ENCODE measurements at regions not wholly inside any gene's neighbourhood (a gene's known extent, or its start where the extent isn't known, plus 50 kb on each side); places are given as distances from the start of the nearest gene placed in this dataset.

DNA sequence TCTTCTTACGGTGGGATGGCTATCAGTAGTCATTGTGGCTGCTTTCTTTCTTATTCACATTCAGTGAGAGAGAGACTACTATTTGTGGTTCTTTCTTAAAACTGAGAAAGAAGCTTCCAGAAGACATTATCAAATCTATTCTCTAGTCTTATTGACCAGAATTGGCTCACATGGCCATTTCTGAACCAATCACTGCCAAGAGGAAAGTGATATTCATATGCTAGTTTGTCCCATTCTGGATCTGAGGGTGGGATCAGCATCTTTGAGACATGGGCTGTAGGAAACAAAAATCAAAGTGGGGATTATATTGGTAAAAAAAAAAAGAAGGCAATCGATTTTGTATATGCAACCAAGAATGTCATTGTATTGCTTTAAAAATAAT, 106.4 kb upstream of the RASGRP1 start:
- TF ChIP-seq, protein P1, sequence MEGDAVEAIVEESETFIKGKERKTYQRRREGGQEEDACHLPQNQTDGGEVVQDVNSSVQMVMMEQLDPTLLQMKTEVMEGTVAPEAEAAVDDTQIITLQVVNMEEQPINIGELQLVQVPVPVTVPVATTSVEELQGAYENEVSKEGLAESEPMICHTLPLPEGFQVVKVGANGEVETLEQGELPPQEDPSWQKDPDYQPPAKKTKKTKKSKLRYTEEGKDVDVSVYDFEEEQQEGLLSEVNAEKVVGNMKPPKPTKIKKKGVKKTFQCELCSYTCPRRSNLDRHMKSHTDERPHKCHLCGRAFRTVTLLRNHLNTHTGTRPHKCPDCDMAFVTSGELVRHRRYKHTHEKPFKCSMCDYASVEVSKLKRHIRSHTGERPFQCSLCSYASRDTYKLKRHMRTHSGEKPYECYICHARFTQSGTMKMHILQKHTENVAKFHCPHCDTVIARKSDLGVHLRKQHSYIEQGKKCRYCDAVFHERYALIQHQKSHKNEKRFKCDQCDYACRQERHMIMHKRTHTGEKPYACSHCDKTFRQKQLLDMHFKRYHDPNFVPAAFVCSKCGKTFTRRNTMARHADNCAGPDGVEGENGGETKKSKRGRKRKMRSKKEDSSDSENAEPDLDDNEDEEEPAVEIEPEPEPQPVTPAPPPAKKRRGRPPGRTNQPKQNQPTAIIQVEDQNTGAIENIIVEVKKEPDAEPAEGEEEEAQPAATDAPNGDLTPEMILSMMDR (IDR thresholded peaks at IDR 0.05; ENCODE audit: control extremely low read depth, extremely low read depth, low read depth, missing control alignments) = no peak
- ChIA-PET CTCF (interaction anchor here (0.8 to 9.7 kb wide), 7 partner anchors 9 to 107 kb away, joined by 3 to 122 read pairs (median 32); partner anchors contain the start of gene RASGRP1), POLR2A (interaction anchor here (1.0 kb wide), 1 partner anchor 47 kb away, joined by 4 read pairs; no protein-coding TSS in a partner anchor)
- DNase-seq (ENCODE audit: extremely low spot score) = no peak

DNA sequence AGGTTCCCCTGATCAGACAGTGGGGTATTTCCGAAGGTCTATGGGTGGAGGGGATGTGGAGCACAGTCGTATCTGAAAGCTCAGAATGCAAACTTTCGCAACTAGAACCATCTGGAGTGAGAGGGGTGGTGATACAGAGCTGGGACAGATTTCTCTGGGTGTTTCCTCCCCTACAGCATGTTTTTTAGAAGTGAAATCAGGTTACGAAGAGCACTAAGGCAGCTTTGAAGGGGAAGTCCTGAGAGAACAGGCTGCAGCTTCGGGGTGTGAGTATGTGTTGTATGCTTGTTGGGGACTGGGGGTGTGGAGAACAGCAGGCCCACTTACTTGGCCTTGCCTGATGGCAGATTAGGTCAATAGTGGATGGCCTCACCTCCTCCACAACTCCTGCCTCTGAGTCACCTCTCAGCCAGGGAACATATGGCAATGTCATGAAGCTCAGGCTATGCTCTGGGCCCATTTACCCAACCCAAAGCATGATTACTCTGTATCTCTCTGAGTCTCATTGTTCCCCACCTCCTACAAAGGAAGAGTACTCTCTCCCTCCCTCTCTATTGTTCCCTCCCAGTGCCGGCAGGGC, 107.2 kb upstream of the RASGRP1 start:
- CTCF ChIA-PET = interaction anchor here (0.8 to 9.7 kb wide), 11 partner anchors 9 to 231 kb away, joined by 3 to 122 read pairs (median 5); partner anchors contain the start of gene RASGRP1
- POLR2A ChIA-PET = interaction anchor here (0.9 to 1.6 kb wide), 2 partner anchors 108 to 112 kb away, joined by 3 to 5 read pairs; partner anchors contain the start of gene RASGRP1
- TF ChIP-seq, protein P1 (IDR thresholded peaks at IDR 0.05; ENCODE audit: control extremely low read depth, extremely low read depth, low read depth, missing control alignments) = peak; percentile 0
- no peak for DNase-seq (ENCODE audit: extremely low spot score)

DNA sequence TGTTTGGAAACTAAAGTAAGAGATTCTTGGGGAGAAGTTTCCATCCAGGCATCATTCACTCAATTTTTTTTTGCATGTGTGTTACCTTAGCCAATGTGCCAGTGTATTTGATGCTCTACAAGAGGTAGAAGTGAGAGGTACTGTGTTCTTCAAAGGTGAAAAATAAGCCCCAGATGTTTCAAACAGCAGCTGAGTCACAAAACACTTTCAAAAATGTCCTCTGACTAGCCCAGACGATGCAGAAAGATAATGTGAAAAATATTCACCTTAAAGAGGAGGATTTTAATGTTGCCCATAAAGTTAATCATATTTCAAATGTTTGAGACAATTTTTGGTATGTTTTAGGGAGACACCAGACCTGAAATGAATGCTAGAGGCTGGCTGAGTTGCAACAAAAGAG, 107.7 kb upstream of the RASGRP1 start:
- no peak for DNase-seq (ENCODE audit: extremely low spot score)
- TF ChIP-seq, protein P1 (IDR thresholded peaks at IDR 0.05; ENCODE audit: control extremely low read depth, extremely low read depth, low read depth, missing control alignments) = no peak
- ChIA-PET CTCF (interaction anchor here (0.9 to 9.7 kb wide), 12 partner anchors 11 to 232 kb away, joined by 3 to 122 read pairs (median 6); partner anchors contain the start of gene RASGRP1), POLR2A (interaction anchor here (0.9 to 1.6 kb wide), 2 partner anchors 108 to 112 kb away, joined by 3 to 5 read pairs; partner anchors contain the start of gene RASGRP1)

DNA sequence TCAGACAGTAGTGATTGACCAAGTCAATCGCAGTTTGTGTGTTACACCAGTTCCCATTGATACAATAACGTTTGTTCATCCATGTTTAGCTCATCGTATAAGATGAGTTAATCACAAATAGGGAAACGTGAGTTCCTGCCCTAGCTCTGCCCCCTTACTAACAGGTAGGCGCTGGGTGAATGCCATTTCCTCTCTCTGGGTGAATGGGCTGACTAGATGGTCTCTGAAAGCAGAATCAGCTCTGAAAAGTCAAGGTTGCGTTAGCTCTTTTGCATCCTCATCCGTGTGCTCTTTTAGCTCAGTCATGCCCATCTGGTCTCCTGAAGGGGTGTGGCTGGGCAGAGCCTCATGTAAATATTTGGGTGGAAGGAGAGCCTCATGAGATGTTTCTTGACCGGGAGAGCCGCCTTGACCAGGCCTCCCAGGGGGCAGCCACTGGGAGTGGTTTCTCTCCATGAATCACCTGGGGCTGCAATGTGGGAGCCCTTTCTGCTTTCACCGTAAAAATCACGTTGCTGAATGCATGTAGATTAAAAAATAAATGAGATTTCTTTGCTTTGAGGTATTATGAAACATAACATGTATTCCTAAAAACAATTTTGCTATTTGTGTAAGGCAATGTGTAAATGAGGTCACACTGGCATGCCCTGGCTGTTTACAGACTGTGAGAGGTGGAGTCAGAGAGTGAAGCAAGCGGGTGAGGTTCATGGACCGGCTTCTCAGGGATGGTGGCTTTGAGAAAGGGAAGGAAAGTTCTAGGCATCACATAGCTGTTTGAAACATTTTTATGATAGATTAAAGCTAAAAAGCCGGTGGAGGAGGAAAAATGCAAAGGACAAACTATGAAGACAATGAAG, 108.4 kb upstream of the RASGRP1 start:
- DNase-seq (ENCODE audit: extremely low spot score) = no peak
- TF ChIP-seq, protein P1 (IDR thresholded peaks at IDR 0.05; ENCODE audit: control extremely low read depth, extremely low read depth, low read depth, missing control alignments) = no peak
- CTCF ChIA-PET = interaction anchor here (0.9 to 9.7 kb wide), 13 partner anchors 8 to 233 kb away, joined by 3 to 122 read pairs (median 4); partner anchors contain the start of gene RASGRP1
- POLR2A ChIA-PET = interaction anchor here (1.6 kb wide), 1 partner anchor 109 kb away, joined by 5 read pairs; the partner anchor contains the start of gene RASGRP1

DNA sequence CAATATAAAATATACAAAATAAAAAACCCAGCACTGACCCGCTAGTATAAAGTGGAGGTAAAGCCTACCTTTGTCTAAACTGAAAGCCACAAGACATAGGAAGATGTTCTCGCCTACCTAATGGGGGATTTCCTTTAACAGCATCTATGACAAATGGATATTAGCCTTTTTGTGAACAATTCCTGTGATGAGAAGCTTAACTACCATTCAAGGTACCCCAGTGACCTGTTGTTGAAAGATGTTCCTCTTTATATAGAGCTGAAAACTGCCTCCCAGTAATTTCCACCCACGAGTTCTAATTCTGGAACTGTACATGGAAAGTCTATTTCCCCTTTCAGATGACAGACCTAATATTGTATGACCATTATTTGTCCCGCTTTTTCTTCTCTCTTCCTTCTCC, 109.8 kb upstream of the RASGRP1 start:
- no peak for DNase-seq (ENCODE audit: extremely low spot score)
- ChIA-PET POLR2A (interaction anchor here (0.8 to 1.5 kb wide), 2 partner anchors 17 to 24 kb away, joined by 3 to 4 read pairs; no protein-coding TSS in a partner anchor), CTCF (interaction anchor here (0.9 to 9.7 kb wide), 11 partner anchors 9 to 234 kb away, joined by 3 to 122 read pairs (median 12); partner anchors contain the start of gene RASGRP1)
- TF ChIP-seq, protein P1 (IDR thresholded peaks at IDR 0.05; ENCODE audit: control extremely low read depth, extremely low read depth, low read depth, missing control alignments) = no peak

DNA sequence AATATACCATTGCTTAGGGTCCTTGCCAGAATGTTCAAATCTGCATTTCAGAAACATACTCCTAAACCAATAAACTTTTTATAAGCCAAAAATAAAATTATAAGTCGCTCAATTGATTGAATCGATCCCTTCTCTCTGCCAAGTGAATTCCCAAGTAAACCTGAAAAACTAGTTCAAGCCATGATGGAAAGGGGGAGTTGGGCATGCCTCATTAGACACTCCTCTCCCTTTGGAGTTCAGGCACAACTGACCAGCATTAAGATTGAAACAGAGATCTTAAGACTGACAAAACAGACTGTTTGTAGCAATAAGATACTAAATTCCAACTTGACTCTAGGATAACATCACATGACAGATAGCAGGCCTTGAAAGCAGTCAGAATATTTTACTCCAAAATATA, 113.7 kb upstream of the RASGRP1 start:
- POLR2A ChIA-PET = interaction anchor here (0.6 kb wide), 1 partner anchor 186 kb away, joined by 4 read pairs; no protein-coding TSS in a partner anchor

More for the DNA sequence above, 113.7 kb upstream of the RASGRP1 start:
- CTCF ChIA-PET = interaction anchor here (1.0 to 1.7 kb wide), 4 partner anchors 9 to 117 kb away, joined by 3 to 7 read pairs (median 4); no protein-coding TSS in a partner anchor
- DNase-seq (ENCODE audit: extremely low spot score) = no peak
- TF ChIP-seq, protein P1 (IDR thresholded peaks at IDR 0.05; ENCODE audit: control extremely low read depth, extremely low read depth, low read depth, missing control alignments) = no peak

Measured in GM10248 (cell line).